ENCODE measurements at regions not wholly inside any gene's neighbourhood (a gene's known extent, or its start where the extent isn't known, plus 50 kb on each side); places are given as distances from the start of the nearest gene placed in this dataset.

DNA sequence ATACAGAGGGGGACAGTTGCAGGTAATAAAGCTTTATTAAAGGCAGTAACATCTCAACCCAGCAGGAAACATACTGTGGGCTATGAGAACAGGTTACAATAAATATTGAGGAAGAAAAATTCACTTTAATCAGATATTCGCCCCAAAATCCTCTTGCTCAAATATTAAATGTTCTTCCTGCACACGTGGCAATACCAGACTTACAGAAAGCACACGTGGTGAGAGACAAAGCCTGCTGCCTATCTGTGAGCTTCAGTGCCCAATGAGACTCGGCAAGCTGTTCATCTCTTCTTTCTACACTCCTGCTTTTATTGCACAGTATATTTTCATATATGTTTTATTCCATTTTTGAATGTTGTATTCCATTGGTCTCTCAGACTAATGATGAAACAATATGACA lies 113.2 kb downstream of the OR13A1 start:
- no peaks in the 10 kb centered on the region for H3K9me3 ChIP-seq
- TF ChIP-seq POLR2AphosphoS5 (IDR thresholded peaks at IDR 0.05): no peak
- TF ChIP-seq, protein P1, sequence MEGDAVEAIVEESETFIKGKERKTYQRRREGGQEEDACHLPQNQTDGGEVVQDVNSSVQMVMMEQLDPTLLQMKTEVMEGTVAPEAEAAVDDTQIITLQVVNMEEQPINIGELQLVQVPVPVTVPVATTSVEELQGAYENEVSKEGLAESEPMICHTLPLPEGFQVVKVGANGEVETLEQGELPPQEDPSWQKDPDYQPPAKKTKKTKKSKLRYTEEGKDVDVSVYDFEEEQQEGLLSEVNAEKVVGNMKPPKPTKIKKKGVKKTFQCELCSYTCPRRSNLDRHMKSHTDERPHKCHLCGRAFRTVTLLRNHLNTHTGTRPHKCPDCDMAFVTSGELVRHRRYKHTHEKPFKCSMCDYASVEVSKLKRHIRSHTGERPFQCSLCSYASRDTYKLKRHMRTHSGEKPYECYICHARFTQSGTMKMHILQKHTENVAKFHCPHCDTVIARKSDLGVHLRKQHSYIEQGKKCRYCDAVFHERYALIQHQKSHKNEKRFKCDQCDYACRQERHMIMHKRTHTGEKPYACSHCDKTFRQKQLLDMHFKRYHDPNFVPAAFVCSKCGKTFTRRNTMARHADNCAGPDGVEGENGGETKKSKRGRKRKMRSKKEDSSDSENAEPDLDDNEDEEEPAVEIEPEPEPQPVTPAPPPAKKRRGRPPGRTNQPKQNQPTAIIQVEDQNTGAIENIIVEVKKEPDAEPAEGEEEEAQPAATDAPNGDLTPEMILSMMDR (IDR thresholded peaks at IDR 0.05): no peak
- TF ChIP-seq EP300 (IDR thresholded peaks at IDR 0.05): no peak
- TF ChIP-seq POLR2A (IDR thresholded peaks at IDR 0.05): no peak
- H3K27ac ChIP-seq: no peak overlapping the region
- DNase-seq (no peak), ATAC-seq (ENCODE audit: low FRiP score in 2 of 2) (no peak)
- no peaks in the 10 kb centered on the region for H3K27me3 ChIP-seq
- H3K4me1 ChIP-seq: no peaks in the 10 kb centered on the region
- no peaks in the 10 kb centered on the region for H3K36me3 ChIP-seq
- H3K4me3 ChIP-seq: no peak overlapping the region
- 63 to 77% methylated on average over 4 of the region's 4 CpGs for WGBS, 2 donors

DNA sequence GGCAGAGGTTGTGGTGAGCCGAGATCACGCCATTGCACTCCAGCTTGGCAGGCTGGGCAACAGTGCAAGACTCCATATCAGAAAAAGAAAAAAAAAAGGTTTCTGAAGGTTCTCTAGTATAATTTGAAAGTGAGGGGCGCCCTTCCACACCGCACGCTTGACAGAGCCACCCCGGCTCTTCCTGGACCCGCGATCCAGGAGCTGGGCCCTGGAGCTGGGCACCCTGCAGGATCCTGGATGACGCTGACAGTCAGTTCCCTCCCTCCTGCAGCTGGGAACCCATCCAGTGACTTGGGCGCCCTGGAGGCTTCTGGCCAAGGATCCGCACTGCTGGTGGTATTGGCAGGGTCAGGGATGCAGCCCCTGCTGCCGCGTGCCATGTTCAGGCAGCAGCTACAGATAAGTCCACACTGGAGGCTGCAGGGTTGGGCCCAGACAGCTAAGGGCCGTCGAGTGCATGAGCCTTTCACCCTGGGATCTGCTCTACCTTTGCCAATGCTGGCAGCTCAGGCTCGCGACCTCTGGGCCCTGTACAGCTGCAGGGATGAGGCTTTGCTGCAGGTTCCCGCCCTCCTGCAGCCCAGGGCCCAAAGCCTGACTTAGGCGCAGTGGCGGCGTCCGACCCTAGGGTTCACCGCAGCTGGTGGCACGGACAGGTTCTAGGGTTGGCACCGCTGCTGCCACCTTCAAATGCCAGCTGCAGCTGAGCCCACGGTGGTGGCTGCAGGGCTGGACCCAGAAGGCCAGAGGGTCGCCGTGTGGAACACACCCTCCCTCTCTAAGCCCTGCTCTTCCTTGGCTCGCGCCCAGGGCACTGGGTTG lies 110.2 kb downstream of the OR13A1 start:
- TF ChIP-seq POLR2A (IDR thresholded peaks at IDR 0.05) (no peak), EP300 (IDR thresholded peaks at IDR 0.05) (no peak), POLR2AphosphoS5 (IDR thresholded peaks at IDR 0.05) (no peak)
- TF ChIP-seq, protein P1 (IDR thresholded peaks at IDR 0.05): no peak

DNA sequence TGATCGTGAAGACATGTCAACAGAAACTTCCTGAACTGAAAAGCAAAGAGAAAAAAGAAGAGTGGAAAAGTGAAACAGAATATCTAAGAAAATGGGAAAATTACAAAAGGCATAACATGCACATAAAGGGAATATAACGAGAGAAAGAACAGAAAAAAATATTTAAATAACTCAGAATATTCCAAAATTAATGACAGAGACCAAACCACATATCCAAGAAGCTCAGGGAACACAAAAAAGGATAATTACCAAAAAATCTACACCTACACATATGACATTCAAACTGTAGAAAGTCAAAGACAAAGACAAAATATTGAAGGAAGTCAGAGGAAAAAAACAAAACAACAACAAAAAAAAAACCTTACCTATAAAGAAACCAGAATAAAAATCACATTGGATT lies 105.5 kb downstream of the OR13A1 start:
- no peak for TF ChIP-seq POLR2AphosphoS5 (IDR thresholded peaks at IDR 0.05)
- TF ChIP-seq, protein P1 (IDR thresholded peaks at IDR 0.05): no peak
- TF ChIP-seq POLR2A (IDR thresholded peaks at IDR 0.05): no peak
- no peak for TF ChIP-seq EP300 (IDR thresholded peaks at IDR 0.05)
- WGBS, 2 donors: 82 to 86% methylated on average over 2 of the region's 2 CpGs
- Histone ChIP-seq H3K27ac (no peak overlapping the region), H3K36me3 (no peaks in the 10 kb centered on the region), H3K27me3 (no peaks in the 10 kb centered on the region), H3K4me1 (no peaks in the 10 kb centered on the region), H3K4me3 (no peak overlapping the region), H3K9me3 (no peaks in the 10 kb centered on the region)
- no peak for ATAC-seq (ENCODE audit: low FRiP score in 2 of 2)
- no peak for DNase-seq

More for the DNA sequence above, 110.2 kb downstream of the OR13A1 start:
- H3K36me3 ChIP-seq: no peaks in the 10 kb centered on the region
- H3K27me3 ChIP-seq: no peaks in the 10 kb centered on the region
- no peaks in the 10 kb centered on the region for H3K9me3 ChIP-seq
- H3K27ac ChIP-seq: no peak overlapping the region
- DNase-seq (peak in 1 of 2 donors; percentile 64), ATAC-seq (ENCODE audit: low FRiP score in 2 of 2) (peak in 1 of 2 donors; percentile 51)
- no peak overlapping the region for H3K4me3 ChIP-seq
- 91 to 94% methylated on average over 14 to 30 of the region's 30 CpGs for WGBS, 2 donors
- no peaks in the 10 kb centered on the region for H3K4me1 ChIP-seq

DNA sequence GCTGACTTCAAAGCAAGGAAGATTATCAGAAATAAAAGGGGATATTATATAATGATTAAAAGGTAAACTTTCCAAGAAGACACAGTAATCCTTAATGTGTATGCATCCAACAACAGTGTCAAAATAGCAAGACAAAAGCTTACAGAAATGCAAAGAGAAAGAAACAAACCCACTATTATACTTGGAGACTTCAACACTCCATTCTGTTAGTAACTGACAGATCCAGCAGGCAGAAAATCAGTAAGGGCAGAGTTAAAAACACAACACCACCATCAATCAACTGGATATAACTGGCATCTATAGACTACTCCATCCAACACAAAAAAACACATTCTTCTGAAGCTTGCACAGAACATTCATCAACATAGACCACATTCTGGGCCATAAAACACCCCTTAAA lies 103.8 kb downstream of the OR13A1 start:
- no peaks in the 10 kb centered on the region for H3K36me3 ChIP-seq
- H3K4me1 ChIP-seq: no peaks in the 10 kb centered on the region
- DNase-seq: no peak
- ATAC-seq (ENCODE audit: low FRiP score in 2 of 2): no peak
- TF ChIP-seq POLR2AphosphoS5 (IDR thresholded peaks at IDR 0.05) (no peak), EP300 (IDR thresholded peaks at IDR 0.05) (no peak), POLR2A (IDR thresholded peaks at IDR 0.05) (no peak)
- TF ChIP-seq, protein P1 (IDR thresholded peaks at IDR 0.05): no peak
- H3K4me3 ChIP-seq: no peak overlapping the region
- no peaks in the 10 kb centered on the region for H3K9me3 ChIP-seq
- no peak overlapping the region for H3K27ac ChIP-seq
- H3K27me3 ChIP-seq: no peaks in the 10 kb centered on the region

DNA sequence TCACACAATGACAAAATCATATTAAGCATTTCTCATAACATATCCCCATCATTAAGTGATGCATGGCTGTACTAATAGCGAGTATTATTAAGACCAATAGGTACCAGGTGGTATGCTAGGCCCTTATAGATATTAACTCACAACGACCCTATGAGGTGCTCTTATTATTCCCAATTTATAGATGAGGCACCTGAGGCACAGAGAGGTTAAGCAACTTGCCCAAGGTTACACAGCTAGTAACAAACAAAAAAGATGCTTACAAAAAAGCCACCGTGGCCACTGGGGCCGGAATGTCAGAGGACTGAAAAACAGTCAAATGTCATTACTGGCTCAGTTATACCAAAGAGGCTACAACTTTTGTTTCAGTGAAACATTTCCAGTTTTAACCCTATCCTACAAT lies 96.0 kb downstream of the OR13A1 start:
- WGBS, 2 donors: 80 to 86% methylated on average over 4 of the region's 4 CpGs

More for the DNA sequence above, 96.0 kb downstream of the OR13A1 start:
- H3K9me3 ChIP-seq: no peaks in the 10 kb centered on the region
- no peak overlapping the region for H3K27ac ChIP-seq
- no peaks in the 10 kb centered on the region for H3K27me3 ChIP-seq
- TF ChIP-seq EP300 (IDR thresholded peaks at IDR 0.05) (no peak), POLR2AphosphoS5 (IDR thresholded peaks at IDR 0.05) (no peak), POLR2A (IDR thresholded peaks at IDR 0.05) (no peak)
- TF ChIP-seq, protein P1 (IDR thresholded peaks at IDR 0.05): no peak
- no peak overlapping the region for H3K4me3 ChIP-seq
- H3K4me1 ChIP-seq: no peaks in the 10 kb centered on the region
- no peak for ATAC-seq (ENCODE audit: low FRiP score in 2 of 2)
- no peak for DNase-seq
- H3K36me3 ChIP-seq: no peaks in the 10 kb centered on the region

Data from upper lobe of left lung (tissue), 6 donors.